NCI-H1694 treated with DMSO at 0.1 percent for 48 hours (cell line): ENCODE measurements at regions not wholly inside any gene's neighbourhood (a gene's known extent, or its start where the extent isn't known, plus 50 kb on each side); places are given as distances from the start of the nearest gene placed in this dataset.
A peak's percentile ranks its signal among the peaks of the same experiment; 100 is the strongest.

ENCODE experiments used
- DNase-seq: peaks from one replicate; lab custom pipeline; 2025; lab: John Stamatoyannopoulos, UW

- DNase-seq, result no peak
Measured at GRCh38 chr18:78528411-78529258, 451.0 kb upstream of the SALL3 start.

- DNase-seq, result no peak
Measured at GRCh38 chr18:78531637-78532036, 448.0 kb upstream of the SALL3 start.

- no peak for DNase-seq
Measured at GRCh38 chr18:78538669-78539440, 440.8 kb upstream of the SALL3 start.

- DNase-seq, result no peak
Measured at GRCh38 chr18:78540636-78541529, 438.7 kb upstream of the SALL3 start.

- DNase-seq, result no peak
Measured at GRCh38 chr18:78542204-78542603, 437.4 kb upstream of the SALL3 start.

GRCh38 chr18:78543201-78543725 lies 436.4 kb upstream of the SALL3 start:
- DNase-seq, result no peak

- no peak for DNase-seq
Measured at GRCh38 chr18:78546281-78546680, 433.3 kb upstream of the SALL3 start.

GRCh38 chr18:78547817-78548216 lies 431.8 kb upstream of the SALL3 start:
- no peak for DNase-seq

GRCh38 chr18:78548261-78549058 lies 431.2 kb upstream of the SALL3 start:
- DNase-seq, result no peak

- DNase-seq, result no peak
Measured at GRCh38 chr18:78549971-78550370, 429.6 kb upstream of the SALL3 start.

GRCh38 chr18:78554944-78555608 lies 424.5 kb upstream of the SALL3 start:
- no peak for DNase-seq

- DNase-seq, result no peak
Measured at GRCh38 chr18:78557371-78557770, 422.2 kb upstream of the SALL3 start.

GRCh38 chr18:78558101-78558810 lies 421.4 kb upstream of the SALL3 start:
- no peak for DNase-seq

- DNase-seq, result no peak
Measured at GRCh38 chr18:78558948-78559347, 420.7 kb upstream of the SALL3 start.

GRCh38 chr18:78559584-78559983 lies 420.0 kb upstream of the SALL3 start:
- no peak for DNase-seq

GRCh38 chr18:78561757-78562510 lies 417.7 kb upstream of the SALL3 start:
- peak; percentile 49 for DNase-seq

GRCh38 chr18:78562531-78562961 lies 417.1 kb upstream of the SALL3 start:
- no peak for DNase-seq

- DNase-seq, result no peak
Measured at GRCh38 chr18:78563110-78563509, 416.5 kb upstream of the SALL3 start.

GRCh38 chr18:78564030-78564429 lies 415.6 kb upstream of the SALL3 start:
- no peak for DNase-seq
